Heart left ventricle (tissue), 13 donors: ENCODE measurements at regions not wholly inside any gene's neighbourhood (a gene's known extent, or its start where the extent isn't known, plus 50 kb on each side); places are given as distances from the start of the nearest gene placed in this dataset.

ENCODE experiments used
- CTCF ChIP-seq, 12 donors: fragments of 200-600 bp; sonication (generic) in 4 of 12; IDR thresholded peaks; one replicate each; pipeline versions ENCODE4 v1.5.0 to v1.8.0; 2018 to 2022; ENCODE audit warnings: antibody characterized with exemption in 12 of 12, mild to moderate bottlenecking in 5 of 12
- POLR2A ChIP-seq, 2 donors: fragments of 450-650 bp; IDR thresholded peaks; one replicate each; pipeline ENCODE4 v1.6.1; 2017; ENCODE audit warnings: antibody characterized with exemption in 2 of 2, mild to moderate bottlenecking in 2 of 2, moderate library complexity in 2 of 2
- donor health status: ischemic (EF 13 %, LVEDD 7.1; RV severe dilation, severe dysfunction).
- donor health status: DM: no; HTN: yes; CAD: no.
- donor health status: DM: no; HTN: no; CAD: no.
- donor health status: ischemic (EF 25% LVEDD 6.9; RV normal size, moderate dysfunction).
- donor health status: ischemic (EF 25% LVEDD 5.7; RV mildly dilated, moderate dysfunction).
- donor health status: ischemic (EF 35%, LVEDD 5.7; RV mildly dilated, moderate dysfunction).
- donor health status: nonischemic (EF 11% LVEDD 7.7; RV severe dilation, severe dysfunction).
- donor health status: DM: yes; HTN: yes; CAD: no.
- donor health status: PGD.
- donor health status: ischemic (EF 29% LVEDD 5.4; RV normal size, mild dysfunction).
- donor health status: nonischemic (EF 23%, LVEDD 6.1; RV moderate dilation, normal function).

- no peak for TF ChIP-seq CTCF (IDR thresholded peaks at IDR 0.05)
- TF ChIP-seq POLR2A (IDR thresholded peaks at IDR 0.05), result no peak
Observed at GRCh38 chr2:144079803-144080202, 440.1 kb downstream of the ZEB2 start.
